SIG-M5 treated with dmso at 0.1 percent for 504 hours (cell line): ENCODE measurements at regions not wholly inside any gene's neighbourhood (a gene's known extent, or its start where the extent isn't known, plus 50 kb on each side); places are given as distances from the start of the nearest gene placed in this dataset.

Source experiments
- DNase-seq: peaks from one replicate; lab custom pipeline; 2025; ENCODE audit not compliant: unreplicated experiment; lab: John Stamatoyannopoulos, UW

GRCh38 chr2:145669301-145669700 is 1149.4 kb upstream of the ZEB2 start:
- no peak for DNase-seq

- no peak for DNase-seq
Observed at GRCh38 chr2:145666552-145666951, 1146.6 kb upstream of the ZEB2 start.

GRCh38 chr2:145657265-145657664 is 1137.3 kb upstream of the ZEB2 start:
- DNase-seq = no peak

GRCh38 chr2:145655165-145655765 is 1135.3 kb upstream of the ZEB2 start:
- no peak for DNase-seq

GRCh38 chr2:145654746-145655145 is 1134.8 kb upstream of the ZEB2 start:
- no peak for DNase-seq

- DNase-seq = no peak
Observed at GRCh38 chr2:145654156-145654555, 1134.2 kb upstream of the ZEB2 start.

- no peak for DNase-seq
Observed at GRCh38 chr2:145653553-145653952, 1133.6 kb upstream of the ZEB2 start.

GRCh38 chr2:145652571-145653545 is 1132.9 kb upstream of the ZEB2 start:
- peak; percentile 51 for DNase-seq

GRCh38 chr2:145652036-145652435 is 1132.1 kb upstream of the ZEB2 start:
- DNase-seq = no peak

- DNase-seq = no peak
Observed at GRCh38 chr2:145650226-145650625, 1130.3 kb upstream of the ZEB2 start.

- no peak for DNase-seq
Observed at GRCh38 chr2:145649061-145649460, 1129.1 kb upstream of the ZEB2 start.

GRCh38 chr2:145644820-145645302 is 1124.9 kb upstream of the ZEB2 start:
- DNase-seq = no peak

- peak; percentile 5 for DNase-seq
Observed at GRCh38 chr2:145638675-145639074, 1118.8 kb upstream of the ZEB2 start.

GRCh38 chr2:145635706-145636427 is 1115.9 kb upstream of the ZEB2 start:
- DNase-seq = no peak

GRCh38 chr2:145631561-145631960 is 1111.6 kb upstream of the ZEB2 start:
- no peak for DNase-seq

- no peak for DNase-seq
Observed at GRCh38 chr2:145626301-145626700, 1106.4 kb upstream of the ZEB2 start.

GRCh38 chr2:145625111-145625510 is 1105.2 kb upstream of the ZEB2 start:
- no peak for DNase-seq

- no peak for DNase-seq
Observed at GRCh38 chr2:145623136-145623535, 1103.2 kb upstream of the ZEB2 start.

- no peak for DNase-seq
Observed at GRCh38 chr2:145622285-145622684, 1102.4 kb upstream of the ZEB2 start.

GRCh38 chr2:145617906-145618305 is 1098.0 kb upstream of the ZEB2 start:
- DNase-seq = no peak

GRCh38 chr2:145617420-145617819 is 1097.5 kb upstream of the ZEB2 start:
- no peak for DNase-seq

GRCh38 chr2:145615626-145616025 is 1095.7 kb upstream of the ZEB2 start:
- no peak for DNase-seq
